Erythroblast (primary cell): ENCODE measurements at regions not wholly inside any gene's neighbourhood (a gene's known extent, or its start where the extent isn't known, plus 50 kb on each side); places are given as distances from the start of the nearest gene placed in this dataset.

ENCODE experiments used
- GATA1 ChIP-seq: IDR thresholded peaks from 2 replicates; pipeline ENCODE4 v1.6.1; 2011; ENCODE audit warnings: low read depth, mild to moderate bottlenecking, control low read depth, low read length, moderate library complexity
- POLR2A ChIP-seq: IDR thresholded peaks from 2 replicates; pipeline ENCODE4 v1.6.1; 2011; ENCODE audit warnings: mild to moderate bottlenecking, low read length

DNA sequence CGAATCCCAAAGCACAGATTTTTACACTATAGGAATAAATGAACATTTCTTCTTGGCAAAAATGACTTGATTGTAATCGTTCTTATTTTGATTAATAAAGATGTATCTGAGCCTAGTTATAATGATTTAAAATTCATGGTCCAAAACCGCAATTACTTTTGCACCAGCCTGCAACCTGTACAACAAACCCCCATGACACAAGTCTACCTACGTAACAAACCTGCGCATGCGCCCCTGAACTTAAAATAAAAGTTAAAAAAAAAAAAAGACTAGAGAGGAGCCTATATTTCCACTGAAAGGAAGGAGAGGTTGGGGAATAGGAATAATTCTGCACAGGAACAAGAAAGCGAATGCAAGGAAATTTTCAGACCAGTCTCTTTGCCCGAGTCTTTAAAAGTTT is 145.2 kb downstream of the SCARB1 start:
- no peak for TF ChIP-seq POLR2A
- no peak for TF ChIP-seq GATA1
